ENCODE measurements at regions not wholly inside any gene's neighbourhood (a gene's known extent, or its start where the extent isn't known, plus 50 kb on each side); places are given as distances from the start of the nearest gene placed in this dataset.
"Not testable (repeated sequence)": the region's sequence is repeated elsewhere in the genome, so short reads cannot be mapped to it uniquely, and the experiment has no call there.

DNA sequence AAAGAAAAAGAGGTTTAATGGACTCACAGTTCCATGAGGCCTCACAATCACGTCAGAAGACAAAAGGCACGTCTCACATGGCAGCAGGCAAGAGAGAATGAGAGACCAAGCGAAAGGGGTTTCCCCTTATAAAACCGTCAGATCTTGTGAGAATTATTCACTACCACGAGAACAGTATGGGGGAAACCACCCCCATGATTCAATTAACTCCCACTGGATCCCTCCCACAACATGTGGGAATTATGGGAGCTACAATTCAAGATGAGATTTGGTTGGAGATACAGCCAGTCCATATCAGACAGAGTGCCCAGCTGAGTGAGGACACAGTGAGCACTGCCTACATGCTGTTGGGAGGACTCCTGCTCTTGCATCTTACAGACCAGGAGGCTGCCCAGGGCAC, 148.4 kb downstream of the TEX36 start:
- no peak overlapping the region for H3K27ac ChIP-seq
- DNase-seq (ENCODE audit: low spot score): no peak
- H3K4me3 ChIP-seq: no peak overlapping the region
- TF ChIP-seq, protein P1, sequence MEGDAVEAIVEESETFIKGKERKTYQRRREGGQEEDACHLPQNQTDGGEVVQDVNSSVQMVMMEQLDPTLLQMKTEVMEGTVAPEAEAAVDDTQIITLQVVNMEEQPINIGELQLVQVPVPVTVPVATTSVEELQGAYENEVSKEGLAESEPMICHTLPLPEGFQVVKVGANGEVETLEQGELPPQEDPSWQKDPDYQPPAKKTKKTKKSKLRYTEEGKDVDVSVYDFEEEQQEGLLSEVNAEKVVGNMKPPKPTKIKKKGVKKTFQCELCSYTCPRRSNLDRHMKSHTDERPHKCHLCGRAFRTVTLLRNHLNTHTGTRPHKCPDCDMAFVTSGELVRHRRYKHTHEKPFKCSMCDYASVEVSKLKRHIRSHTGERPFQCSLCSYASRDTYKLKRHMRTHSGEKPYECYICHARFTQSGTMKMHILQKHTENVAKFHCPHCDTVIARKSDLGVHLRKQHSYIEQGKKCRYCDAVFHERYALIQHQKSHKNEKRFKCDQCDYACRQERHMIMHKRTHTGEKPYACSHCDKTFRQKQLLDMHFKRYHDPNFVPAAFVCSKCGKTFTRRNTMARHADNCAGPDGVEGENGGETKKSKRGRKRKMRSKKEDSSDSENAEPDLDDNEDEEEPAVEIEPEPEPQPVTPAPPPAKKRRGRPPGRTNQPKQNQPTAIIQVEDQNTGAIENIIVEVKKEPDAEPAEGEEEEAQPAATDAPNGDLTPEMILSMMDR (IDR thresholded peaks at IDR 0.05): no peak

DNA sequence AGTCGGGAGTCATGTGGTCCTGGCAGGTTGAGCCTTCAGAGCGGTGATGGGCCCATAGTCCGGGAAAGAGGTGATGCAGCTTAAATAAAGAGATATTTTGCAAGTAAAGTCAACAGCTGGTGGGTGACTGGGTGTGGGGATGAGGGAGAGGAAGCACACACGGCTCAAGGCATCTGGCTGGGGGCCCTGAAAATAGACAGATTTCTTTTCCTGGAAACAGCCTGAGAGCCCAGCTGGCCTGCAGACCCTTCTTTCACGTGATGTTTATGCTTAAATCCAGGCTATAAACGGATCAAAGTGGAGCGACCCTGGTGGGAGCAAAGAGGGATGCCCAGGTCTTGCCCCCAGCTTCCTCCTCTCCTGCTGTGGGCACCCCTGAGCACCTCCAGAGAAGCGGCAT, 149.1 kb downstream of the TEX36 start:
- no peak for DNase-seq (ENCODE audit: low spot score)
- TF ChIP-seq, protein P1 (IDR thresholded peaks at IDR 0.05): no peak
- H3K27ac ChIP-seq: no peak overlapping the region
- no peak overlapping the region for H3K4me3 ChIP-seq

DNA sequence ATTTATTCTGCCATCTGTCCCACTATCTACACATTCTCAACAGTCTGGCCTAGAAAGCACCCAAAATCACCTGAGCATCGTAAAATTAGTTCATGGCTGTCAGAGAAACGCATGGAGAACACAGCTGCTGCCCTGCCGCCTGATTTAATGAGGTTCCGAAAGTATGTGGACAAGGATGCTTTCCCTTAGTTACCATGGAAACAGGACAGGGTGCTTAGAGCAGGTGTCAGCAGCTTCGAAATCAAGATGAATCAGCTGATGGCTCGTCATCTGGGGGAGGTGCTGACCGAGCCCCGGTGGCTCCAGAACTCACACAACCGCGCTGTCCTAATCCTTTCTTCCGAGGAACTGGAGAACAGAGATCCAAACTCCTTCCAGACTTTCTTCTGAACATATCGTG, 151.5 kb downstream of the TEX36 start:
- no peak for DNase-seq (ENCODE audit: low spot score)
- H3K4me3 ChIP-seq: no peak overlapping the region
- TF ChIP-seq, protein P1 (IDR thresholded peaks at IDR 0.05): no peak
- H3K27ac ChIP-seq: no peak overlapping the region

DNA sequence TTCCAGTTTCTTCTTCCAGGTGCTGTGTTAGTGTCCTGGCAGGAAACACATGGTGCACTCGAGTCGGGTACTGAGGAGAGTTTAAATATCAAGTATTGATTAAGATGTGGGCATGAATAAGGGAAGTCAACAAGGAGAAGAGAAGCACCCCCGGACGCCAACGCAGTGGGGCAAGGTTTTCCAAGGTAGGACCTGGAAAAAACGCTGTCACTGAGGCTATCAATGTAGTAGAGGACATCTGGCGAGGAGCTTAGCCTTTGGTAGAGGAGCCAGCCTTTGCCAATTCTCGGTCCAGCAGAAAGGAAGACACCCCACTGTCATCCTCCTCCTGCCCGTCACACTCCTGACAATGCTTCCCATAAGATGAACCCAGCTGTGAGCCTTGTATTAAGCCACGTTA, 159.6 kb downstream of the TEX36 start:
- H3K4me3 ChIP-seq: no peak overlapping the region
- TF ChIP-seq, protein P1 (IDR thresholded peaks at IDR 0.05): no peak
- H3K27ac ChIP-seq: no peak overlapping the region
- no peak for DNase-seq (ENCODE audit: low spot score)

DNA sequence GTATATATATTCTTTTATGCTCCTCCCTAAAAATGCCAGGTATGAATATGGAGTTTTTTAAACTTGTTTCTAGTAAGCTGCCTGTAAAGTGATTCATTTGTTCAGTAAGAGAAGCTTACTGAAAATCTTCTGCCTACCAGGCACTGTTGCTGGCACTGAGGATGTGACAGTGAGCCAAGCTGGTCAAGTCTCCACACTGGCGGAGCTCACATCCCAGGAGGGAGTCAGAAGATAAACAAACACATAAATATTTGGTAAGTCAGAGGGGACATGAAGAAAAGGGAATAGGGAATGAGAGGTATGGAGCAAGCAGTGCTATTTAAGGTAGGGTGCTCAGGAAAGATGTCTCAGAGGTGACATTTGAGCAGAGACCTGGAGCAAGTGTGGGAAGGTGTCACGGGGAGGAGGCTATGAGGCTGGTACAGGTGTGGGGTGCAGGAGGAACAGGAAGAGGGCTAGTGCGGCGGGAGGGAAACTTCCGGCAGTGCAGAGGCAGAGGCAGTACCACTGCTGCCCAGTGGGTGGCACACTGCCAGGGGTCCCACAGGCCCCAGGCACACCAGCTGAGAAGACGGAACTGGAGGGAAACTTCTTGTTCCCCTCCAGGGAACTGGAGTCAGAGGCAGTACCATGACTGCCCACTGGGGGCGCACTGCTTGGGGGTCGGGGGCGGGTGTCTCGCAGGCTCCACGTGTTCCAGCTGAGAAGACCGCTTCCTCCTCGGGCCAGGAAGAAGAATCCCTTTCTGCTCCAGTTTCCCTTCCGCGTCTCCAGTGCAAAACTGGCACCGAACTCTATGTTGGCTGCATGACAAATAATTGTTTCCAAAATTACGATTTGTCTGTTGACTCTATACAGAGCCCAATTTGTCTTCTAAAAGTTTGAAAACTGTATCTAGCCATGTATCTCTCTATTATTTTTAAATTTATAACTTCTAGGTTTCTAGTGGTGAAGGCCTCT, 161.0 kb downstream of the TEX36 start:
- TF ChIP-seq, protein P1 (IDR thresholded peaks at IDR 0.05): no peak
- DNase-seq (ENCODE audit: low spot score): no peak
- Histone ChIP-seq H3K27ac (no peak overlapping the region), H3K4me3 (no peak overlapping the region)

DNA sequence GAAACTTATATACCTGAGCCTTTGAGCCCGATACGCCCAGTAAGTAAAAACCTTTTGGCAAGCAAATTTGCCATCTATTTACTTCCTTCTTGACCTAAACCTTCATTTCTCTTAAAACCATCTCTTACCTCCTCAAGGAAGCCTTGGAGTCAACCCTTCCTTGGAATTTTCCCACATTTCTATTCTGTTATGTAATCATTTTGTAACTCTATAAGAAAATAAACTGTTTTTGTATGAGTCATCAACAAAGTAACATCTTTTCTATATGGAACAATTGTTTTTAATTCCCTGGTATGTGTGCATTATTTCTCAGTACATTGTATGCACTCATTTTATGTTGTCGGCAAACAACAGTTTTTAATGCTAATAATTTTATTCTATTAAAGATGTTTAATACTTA, 162.0 kb downstream of the TEX36 start:
- no peak overlapping the region for H3K4me3 ChIP-seq
- TF ChIP-seq, protein P1 (IDR thresholded peaks at IDR 0.05): no peak
- no peak for DNase-seq (ENCODE audit: low spot score)
- H3K27ac ChIP-seq: no peak overlapping the region

DNA sequence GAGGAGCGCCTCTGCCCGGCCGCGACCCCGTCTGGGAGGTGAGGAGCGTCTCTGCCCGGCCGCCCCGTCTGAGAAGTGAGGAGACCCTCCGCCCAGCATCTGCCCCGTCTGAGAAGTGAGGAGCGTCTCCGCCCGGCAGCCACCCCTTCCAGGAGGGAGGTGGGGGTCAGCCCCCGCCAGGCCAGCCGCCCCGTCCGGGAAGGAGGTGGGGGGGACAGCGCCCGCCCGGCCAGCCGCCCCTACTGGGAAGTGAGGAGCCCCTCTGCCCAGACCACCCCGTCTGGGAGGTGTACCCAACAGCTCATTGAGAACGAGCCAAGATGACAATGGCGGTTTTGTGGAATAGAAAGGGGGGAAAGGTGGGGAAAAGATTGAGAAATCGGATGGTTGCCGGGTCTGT, 164.6 kb downstream of the TEX36 start:
- not testable (repeated sequence) for H3K4me3 ChIP-seq; H3K27ac ChIP-seq; DNase-seq (ENCODE audit: low spot score)
